NCI-H2107 treated with DMSO at 0.1 percent for 48 hours (cell line): ENCODE measurements at regions not wholly inside any gene's neighbourhood (a gene's known extent, or its start where the extent isn't known, plus 50 kb on each side); places are given as distances from the start of the nearest gene placed in this dataset.
"Not testable (repeated sequence)": the region's sequence is repeated elsewhere in the genome, so short reads cannot be mapped to it uniquely, and the experiment has no call there.

Source experiments
- DNase-seq: peaks from one replicate; lab custom pipeline; 2025; ENCODE audit not compliant: unreplicated experiment; lab: John Stamatoyannopoulos, UW

DNA sequence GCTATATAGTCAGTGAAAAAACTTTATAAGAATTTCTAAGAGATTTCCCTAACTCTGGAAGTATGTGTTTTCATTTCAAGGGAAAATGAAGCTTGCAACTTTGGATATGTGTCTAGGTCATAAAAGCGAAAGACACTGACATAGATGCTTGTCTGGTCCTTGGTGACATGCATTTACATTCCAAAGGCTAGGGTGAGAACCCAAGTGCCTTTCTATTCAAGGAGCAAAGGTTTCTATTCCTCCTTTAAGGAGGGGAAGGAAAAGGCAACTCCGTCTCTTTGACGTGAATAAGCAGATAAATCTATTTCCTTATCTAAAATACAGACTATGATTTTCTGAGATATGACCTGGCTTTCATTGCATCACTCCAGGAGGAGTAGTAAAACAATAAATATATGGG is 261.1 kb downstream of the CDH7 start:
- DNase-seq: no peak

- no peak for DNase-seq
Observed at GRCh38 chr18:66005831-66006588, 255.2 kb downstream of the CDH7 start.

DNA sequence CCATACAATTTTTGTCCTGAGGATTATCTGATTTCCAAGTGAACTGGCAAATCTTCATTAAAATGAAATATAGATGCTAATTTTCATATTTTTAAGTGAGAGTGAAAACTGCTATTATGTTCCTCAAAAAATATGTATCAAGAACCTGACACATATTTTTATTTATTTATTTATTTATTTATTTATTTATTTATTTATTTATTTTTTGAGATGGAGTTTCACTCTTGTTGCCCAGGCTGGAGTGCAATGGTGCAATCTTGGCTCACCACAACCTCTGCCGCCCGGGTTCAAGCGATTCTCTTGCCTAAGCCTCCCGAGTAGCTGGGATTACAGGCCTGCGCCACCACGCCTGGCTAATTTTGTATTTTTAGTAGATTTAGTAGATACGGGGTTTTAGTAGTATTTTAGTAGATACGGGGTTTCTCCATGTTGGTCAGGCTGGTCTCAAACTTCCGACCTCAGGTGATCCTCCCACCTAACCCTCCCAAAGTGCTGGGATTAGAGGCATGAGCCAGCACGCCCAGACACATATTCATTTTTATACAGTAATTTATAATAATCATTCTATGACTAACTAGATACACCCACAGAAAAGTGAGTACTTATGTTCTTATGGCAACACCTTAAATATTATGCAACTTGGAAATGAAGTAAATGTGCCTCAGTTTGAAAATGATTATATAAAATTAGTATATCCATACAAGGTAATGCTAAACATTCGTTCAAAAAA is 248.3 kb downstream of the CDH7 start:
- not testable (repeated sequence) for DNase-seq

DNA sequence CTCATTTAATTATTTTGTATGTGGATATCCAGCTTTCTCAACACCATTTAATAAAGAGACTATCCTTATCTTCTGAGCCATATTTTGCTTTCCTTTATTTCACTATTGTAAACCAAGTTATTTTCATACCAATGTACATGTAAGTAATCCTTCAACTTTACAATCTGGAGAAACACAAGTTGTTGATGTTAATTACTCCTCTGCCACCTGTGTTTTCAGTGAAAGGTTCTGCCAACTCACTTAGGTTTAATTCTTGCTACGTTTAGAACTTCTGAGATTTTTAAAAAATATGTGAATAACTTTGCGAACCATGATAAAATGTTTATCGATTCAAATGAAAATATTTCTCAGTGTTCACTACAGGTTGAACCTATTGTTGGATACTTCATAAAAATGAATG is 244.4 kb downstream of the CDH7 start:
- DNase-seq: no peak

- no peak for DNase-seq
Observed at GRCh38 chr18:65994302-65994701, 243.5 kb downstream of the CDH7 start.

DNA sequence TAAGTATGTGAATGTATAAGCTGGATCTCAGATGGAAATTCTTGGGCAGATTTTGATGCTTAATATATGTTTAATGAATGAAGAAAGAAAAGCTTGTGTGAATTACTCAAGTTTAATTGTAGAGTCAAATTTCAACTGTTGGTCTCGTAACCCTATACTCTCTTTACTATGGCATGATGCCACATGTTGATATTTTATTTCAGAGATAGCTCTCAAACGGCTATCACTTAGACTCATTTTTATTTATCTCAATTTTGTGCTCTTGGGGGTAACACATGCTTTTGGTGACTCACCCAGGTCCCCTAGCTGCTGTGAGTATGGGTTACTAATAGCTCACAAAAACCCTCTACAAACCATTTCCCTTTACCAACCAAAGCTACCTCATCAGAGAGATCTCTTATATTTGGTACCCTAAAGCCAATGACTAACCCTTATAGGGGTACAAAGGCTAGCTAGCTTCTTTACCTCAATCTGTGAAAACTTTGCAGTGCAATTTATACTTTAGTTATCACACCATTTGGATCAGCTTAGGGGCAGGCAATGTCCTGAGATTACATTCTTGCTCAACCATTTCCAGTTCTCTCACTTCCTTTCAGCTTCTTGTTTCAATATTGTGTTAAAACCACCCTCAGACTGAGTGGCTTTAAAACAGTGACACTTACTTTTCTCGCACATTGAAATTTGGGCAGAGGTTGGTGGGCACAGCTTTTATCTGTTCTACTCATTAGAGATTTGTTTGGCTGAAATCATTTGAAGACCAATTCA is 240.3 kb downstream of the CDH7 start:
- peak; percentile 33 for DNase-seq

GRCh38 chr18:65990174-65990690 is 239.4 kb downstream of the CDH7 start:
- no peak for DNase-seq

- no peak for DNase-seq
Observed at GRCh38 chr18:65988972-65989371, 238.2 kb downstream of the CDH7 start.

DNA sequence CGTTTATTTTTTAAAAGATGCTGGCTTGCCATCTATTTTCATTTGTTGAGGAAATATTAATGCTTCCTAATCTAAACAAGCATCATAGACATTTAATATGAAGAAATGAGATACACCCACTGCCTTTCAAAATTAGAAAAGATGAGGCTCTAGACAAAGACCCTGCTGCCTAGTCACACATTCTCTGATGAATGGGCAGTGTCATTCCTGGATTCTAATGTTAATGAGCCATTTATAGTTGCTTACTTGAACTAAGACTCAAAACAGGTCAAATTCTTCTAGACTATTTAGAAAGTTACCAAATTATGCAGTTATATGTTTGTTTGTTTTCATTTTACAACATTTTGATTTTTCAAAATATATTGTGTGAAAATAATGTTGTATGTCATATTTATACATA is 237.6 kb downstream of the CDH7 start:
- no peak for DNase-seq

DNA sequence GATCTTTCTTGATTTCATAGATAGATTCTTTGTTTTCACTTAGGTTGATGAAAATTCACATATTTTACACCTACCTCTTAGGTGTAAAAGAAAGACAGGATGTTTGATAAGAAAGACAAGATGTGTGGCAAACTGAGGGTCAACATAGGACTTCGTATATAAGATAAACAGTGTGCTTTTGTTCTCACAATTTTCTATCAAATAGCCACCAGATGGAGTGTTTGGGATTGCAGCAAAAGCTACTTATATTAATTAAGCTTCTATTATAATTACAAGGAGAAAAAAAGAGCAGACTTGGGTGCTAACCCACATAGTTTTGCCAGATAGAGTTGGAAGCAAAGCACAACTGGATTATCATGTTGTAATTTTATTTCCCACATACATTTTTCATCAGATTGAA is 232.9 kb downstream of the CDH7 start:
- DNase-seq: no peak

- no peak for DNase-seq
Observed at GRCh38 chr18:65975536-65975935, 224.7 kb downstream of the CDH7 start.

GRCh38 chr18:65974758-65975157 is 223.9 kb downstream of the CDH7 start:
- no peak for DNase-seq

GRCh38 chr18:65968239-65969004 is 217.6 kb downstream of the CDH7 start:
- no peak for DNase-seq

DNA sequence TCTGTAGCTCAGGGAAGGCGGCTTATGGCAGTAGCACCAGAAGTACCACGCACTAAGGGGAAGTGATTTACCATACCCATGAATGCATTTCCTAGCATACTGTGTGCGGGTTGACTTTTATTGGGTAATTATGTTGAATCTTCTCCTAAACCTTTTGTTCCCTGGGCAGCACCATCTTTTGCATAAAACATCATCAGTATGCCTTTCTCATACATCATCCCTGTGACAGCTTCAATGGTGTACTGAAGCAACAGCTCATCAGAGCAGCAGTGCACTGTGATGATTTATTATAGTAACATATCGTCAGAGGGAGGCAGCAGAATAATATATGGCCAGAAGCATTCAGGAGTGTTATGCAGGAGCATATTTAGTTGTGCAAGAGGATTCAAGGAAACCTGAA is 204.9 kb downstream of the CDH7 start:
- DNase-seq: no peak

DNA sequence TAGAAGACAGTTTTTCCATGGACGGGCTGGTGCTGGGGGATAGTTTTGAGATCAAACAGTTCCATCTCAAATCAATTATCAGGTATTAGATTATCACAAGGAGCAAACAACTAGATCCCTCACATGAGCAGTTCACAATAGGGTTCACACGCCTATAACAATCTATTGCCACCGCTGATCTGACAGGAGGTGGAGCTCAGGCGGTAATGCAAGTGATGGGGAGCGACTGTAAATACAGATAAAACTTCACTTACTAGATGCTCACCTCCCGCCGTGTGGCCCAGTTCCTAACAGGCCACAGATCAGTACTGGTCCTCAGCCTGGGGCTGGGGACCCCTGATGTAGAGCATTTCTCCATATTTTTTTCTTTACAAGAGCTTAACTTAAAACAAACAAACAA is 203.6 kb downstream of the CDH7 start:
- no peak for DNase-seq

GRCh38 chr18:65946777-65947176 is 196.0 kb downstream of the CDH7 start:
- no peak for DNase-seq

- no peak for DNase-seq
Observed at GRCh38 chr18:65943268-65943667, 192.5 kb downstream of the CDH7 start.

GRCh38 chr18:65942854-65943253 is 192.0 kb downstream of the CDH7 start:
- DNase-seq: no peak

DNA sequence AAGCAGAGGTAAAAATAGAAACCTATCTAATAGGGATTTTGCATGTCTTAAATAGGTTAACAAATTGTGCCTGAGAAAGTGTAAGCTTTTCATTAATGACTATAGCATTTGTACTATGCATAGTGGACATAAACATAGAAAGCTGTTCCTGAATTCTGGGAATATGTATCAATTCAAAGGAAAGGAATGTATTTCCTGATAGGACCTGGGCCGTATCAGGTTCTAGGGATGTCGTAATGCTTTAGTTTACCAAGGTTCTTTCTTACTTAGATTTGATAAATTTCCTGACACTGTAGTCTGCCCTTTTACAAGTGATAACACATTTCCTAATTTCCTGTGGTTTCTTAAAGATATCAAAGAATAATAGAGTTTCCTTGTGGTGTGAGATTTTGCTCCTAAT is 191.3 kb downstream of the CDH7 start:
- DNase-seq: no peak

DNA sequence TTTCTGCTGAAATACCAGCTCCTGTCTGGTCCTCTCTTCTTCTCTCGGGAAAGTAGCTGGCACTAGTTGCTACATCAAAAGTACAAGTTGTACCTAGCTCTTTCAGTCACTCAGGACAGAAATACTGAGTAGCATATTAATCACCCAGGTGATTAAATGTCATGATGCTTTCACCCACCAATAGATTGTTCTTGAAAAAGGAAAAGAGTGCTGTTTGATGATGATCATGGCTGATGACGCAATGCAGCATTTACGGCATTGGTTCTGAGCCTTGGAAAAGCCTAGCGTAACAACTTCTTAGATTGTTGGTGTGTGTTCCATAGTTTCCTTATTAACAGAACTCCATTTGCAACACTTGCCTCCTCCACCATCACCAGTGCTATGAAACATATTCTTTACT is 190.7 kb downstream of the CDH7 start:
- no peak for DNase-seq
